ENCODE measurements at regions not wholly inside any gene's neighbourhood (a gene's known extent, or its start where the extent isn't known, plus 50 kb on each side); places are given as distances from the start of the nearest gene placed in this dataset.
A peak's percentile ranks its signal among the peaks of the same experiment; 100 is the strongest.

GRCh38 chr4:20196476-20196875, 55.2 kb upstream of the SLIT2 start:
- no peak overlapping the region for H3K27ac ChIP-seq
- H3K4me1 ChIP-seq = no peaks in the 10 kb centered on the region
- WGBS, 2 donors = 80 to 91% methylated on average over 4 of the region's 4 CpGs
- H3K36me3 ChIP-seq = no peaks in the 10 kb centered on the region
- H3K27me3 ChIP-seq = no peaks in the 10 kb centered on the region
- no peaks in the 10 kb centered on the region for H3K9me3 ChIP-seq
- ATAC-seq (ENCODE audit: low FRiP score in 2 of 2) (no peak), DNase-seq (no peak)
- TF ChIP-seq POLR2AphosphoS5 (IDR thresholded peaks at IDR 0.05) = no peak
- TF ChIP-seq POLR2A (IDR thresholded peaks at IDR 0.05) = no peak
- TF ChIP-seq EP300 (IDR thresholded peaks at IDR 0.05) = no peak
- TF ChIP-seq CTCF (IDR thresholded peaks at IDR 0.05) = no peak
- H3K4me3 ChIP-seq = no peak overlapping the region

GRCh38 chr4:20195071-20195885, 56.4 kb upstream of the SLIT2 start:
- H3K27me3 ChIP-seq = no peaks in the 10 kb centered on the region
- H3K36me3 ChIP-seq = no peaks in the 10 kb centered on the region
- no peak overlapping the region for H3K4me3 ChIP-seq
- ATAC-seq (ENCODE audit: low FRiP score in 2 of 2) (no peak), DNase-seq (no peak)
- no peaks in the 10 kb centered on the region for H3K9me3 ChIP-seq
- no peak for TF ChIP-seq EP300 (IDR thresholded peaks at IDR 0.05)
- TF ChIP-seq CTCF (IDR thresholded peaks at IDR 0.05) = no peak
- TF ChIP-seq POLR2A (IDR thresholded peaks at IDR 0.05) = no peak
- no peak for TF ChIP-seq POLR2AphosphoS5 (IDR thresholded peaks at IDR 0.05)
- no peak overlapping the region for H3K27ac ChIP-seq
- no peaks in the 10 kb centered on the region for H3K4me1 ChIP-seq

GRCh38 chr4:20194123-20195013, 57.3 kb upstream of the SLIT2 start:
- DNase-seq = no peak
- Histone ChIP-seq H3K36me3 (no peaks in the 10 kb centered on the region), H3K4me1 (no peaks in the 10 kb centered on the region), H3K4me3 (no peak overlapping the region), H3K9me3 (no peaks in the 10 kb centered on the region), H3K27me3 (no peaks in the 10 kb centered on the region), H3K27ac (peak overlapping the region in 1 of 4 donors; percentile 61)
- 51 to 53% methylated on average over 1 of the region's 1 CpG for WGBS, 2 donors
- peak in 1 of 2 donors; percentile 72 for ATAC-seq (ENCODE audit: low FRiP score in 2 of 2)
- TF ChIP-seq EP300 (IDR thresholded peaks at IDR 0.05) (no peak), POLR2AphosphoS5 (IDR thresholded peaks at IDR 0.05) (no peak), POLR2A (IDR thresholded peaks at IDR 0.05) (no peak), CTCF (IDR thresholded peaks at IDR 0.05) (no peak)

GRCh38 chr4:20193141-20193936, 58.4 kb upstream of the SLIT2 start:
- 57 to 62% methylated on average over 5 of the region's 5 CpGs for WGBS, 2 donors
- Histone ChIP-seq H3K4me3 (no peak overlapping the region), H3K9me3 (no peaks in the 10 kb centered on the region), H3K27ac (peak overlapping the region in 1 of 4 donors; percentile 61), H3K27me3 (no peaks in the 10 kb centered on the region), H3K36me3 (no peaks in the 10 kb centered on the region), H3K4me1 (no peaks in the 10 kb centered on the region)
- TF ChIP-seq CTCF (IDR thresholded peaks at IDR 0.05) (no peak), POLR2A (IDR thresholded peaks at IDR 0.05) (no peak), EP300 (IDR thresholded peaks at IDR 0.05) (no peak), POLR2AphosphoS5 (IDR thresholded peaks at IDR 0.05) (no peak)
- ATAC-seq (ENCODE audit: low FRiP score in 2 of 2) = peak in 1 of 2 donors; percentile 15
- no peak for DNase-seq
